PC-9 (cell line): ENCODE measurements at regions not wholly inside any gene's neighbourhood (a gene's known extent, or its start where the extent isn't known, plus 50 kb on each side); places are given as distances from the start of the nearest gene placed in this dataset.
"Not testable (repeated sequence)": the region's sequence is repeated elsewhere in the genome, so short reads cannot be mapped to it uniquely, and the experiment has no call there.

Experiments used
- BruUV-seq: library from RNA; stranded (reverse); fragments of 400-500 nt; replicated peaks from 2 replicates; lab custom pipeline; 2021; lab: Mats Ljungman, UMichigan
- CTCF ChIA-PET: fragments of 300-600 bp; sonication (Branson Sonifier 250); formaldehyde crosslinking; loops from one replicate; lab custom pipeline; 2022; ENCODE audit warnings: antibody characterized with exemption; lab: Charles Lee
- POLR2A ChIA-PET: fragments of 300-600 bp; sonication (Branson Sonifier 250); formaldehyde crosslinking; loops from one replicate; lab custom pipeline; 2022; ENCODE audit warnings: antibody characterized with exemption; ENCODE audit not compliant: unreplicated experiment; lab: Charles Lee
- DNase-seq, 2 experiments: peaks; one replicate each; pipeline versions ENCODE4 v3.0.0 to v3.0.0-alpha.2; 2015 to 2022; ENCODE audit warnings: mixed read lengths in 1 of 2
- H2AFZ ChIP-seq: fragments of 200-600 bp; sonication (generic); 2 replicates; pipeline ENCODE4 v1.8.1; 2017; ENCODE audit warnings: antibody characterized with exemption
- H3F3A ChIP-seq: fragments of 200-600 bp; sonication (generic); 2 replicates; pipeline ENCODE4 v1.8.1; 2017; ENCODE audit warnings: antibody characterized with exemption, mild to moderate bottlenecking, low read depth; ENCODE audit not compliant: insufficient read depth
- H3K27ac ChIP-seq: fragments of 200-600 bp; sonication (generic); 2 replicates; pipeline ENCODE4 v1.6.1; 2016; ENCODE audit warnings: mixed run types
- H3K27me3 ChIP-seq: fragments of 200-600 bp; sonication (generic); 2 replicates; pipeline ENCODE4 v1.6.1; 2016; ENCODE audit warnings: low read depth, mixed run types; ENCODE audit not compliant: insufficient read depth
- H3K36me3 ChIP-seq: fragments of 200-600 bp; sonication (generic); 2 replicates; pipeline ENCODE4 v1.6.1; 2016; ENCODE audit warnings: low read depth, mixed run types
- H3K4me1 ChIP-seq: fragments of 200-600 bp; sonication (generic); replicated peaks from 2 replicates; pipeline ENCODE4 v1.6.1; 2016; ENCODE audit warnings: mixed run types; ENCODE audit not compliant: insufficient read depth
- H3K4me2 ChIP-seq: fragments of 200-600 bp; sonication (generic); 2 replicates; pipeline ENCODE4 v1.6.1; 2017; ENCODE audit warnings: mixed run types
- H3K4me3 ChIP-seq: fragments of 200-600 bp; sonication (generic); 2 replicates; pipeline ENCODE4 v1.6.1; 2016; ENCODE audit warnings: mixed run types
- H3K79me2 ChIP-seq: fragments of 200-600 bp; sonication (generic); 2 replicates; pipeline ENCODE4 v1.6.1; 2017; ENCODE audit warnings: low read depth, mixed run types
- H3K9me2 ChIP-seq: fragments of 200-600 bp; sonication (generic); 2 replicates; pipeline ENCODE4 v1.8.1; 2017; ENCODE audit warnings: mild to moderate bottlenecking; ENCODE audit not compliant: insufficient read depth
- H3K9me3 ChIP-seq: fragments of 200-600 bp; sonication (generic); 2 replicates; pipeline ENCODE4 v1.8.1; 2016; ENCODE audit warnings: low read depth; ENCODE audit not compliant: insufficient read depth
- H4K20me1 ChIP-seq: fragments of 200-600 bp; sonication (generic); 2 replicates; pipeline ENCODE4 v1.8.1; 2017; ENCODE audit not compliant: insufficient read depth
- EZH2 ChIP-seq: fragments of 200-600 bp; sonication (generic); IDR thresholded peaks from 2 replicates; pipeline ENCODE4 v1.8.0; 2017; ENCODE audit warnings: antibody characterized with exemption, low read depth
- intact Hi-C: fragments of 100-400 bp; cut with micrococcal nuclease; formaldehyde crosslinking; loops from one replicate; pipeline ENCODE4 v1.10.0; 2022; ENCODE audit not compliant: unreplicated experiment
- TF ChIP-seq, protein P1 (sequence below): fragments of 200-600 bp; sonication (generic); conservative IDR thresholded peaks from 2 replicates; pipeline ENCODE4 v1.6.1; 2017; ENCODE audit warnings: mixed run types, antibody characterized with exemption, mild to moderate bottlenecking, moderate library complexity

DNA sequence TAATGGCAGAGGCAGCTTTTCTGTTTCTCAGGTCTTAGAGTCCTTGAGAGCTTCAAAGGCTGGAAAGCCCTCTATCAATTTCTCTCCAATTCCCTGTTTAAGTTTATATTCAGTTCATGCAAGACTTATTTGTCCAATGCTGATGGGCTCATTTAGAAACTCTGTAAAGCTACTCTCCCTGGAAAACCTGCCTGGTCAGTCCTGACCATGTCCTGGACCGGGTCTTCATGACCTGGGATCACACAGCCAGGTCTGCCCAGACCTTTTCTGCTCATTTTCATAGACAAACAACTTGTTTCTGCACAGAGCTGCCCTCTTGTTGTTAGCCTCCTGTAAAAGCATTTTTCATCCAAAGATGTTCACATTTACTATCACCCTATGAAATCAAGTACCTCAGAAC lies 85.4 kb upstream of the TBCA start:
- Histone ChIP-seq H3K27ac (no peak overlapping the region), H4K20me1 (no peaks in the 10 kb centered on the region), H3F3A (no peaks in the 10 kb centered on the region), H3K9me2 (no peaks in the 10 kb centered on the region), H3K4me3 (no peak overlapping the region), H3K4me1 (no peaks in the 10 kb centered on the region), H3K27me3 (no peaks in the 10 kb centered on the region), H3K4me2 (no peak overlapping the region), H2AFZ (no peak overlapping the region), H3K79me2 (no peaks in the 10 kb centered on the region), H3K36me3 (no peaks in the 10 kb centered on the region), H3K9me3 (no peaks in the 10 kb centered on the region)
- no peak for DNase-seq
- BruUV-seq, result no TSS peak
- ChIA-PET CTCF (interaction anchor here (0.5 kb wide), 1 partner anchor 438 kb away, joined by 4 read pairs; no protein-coding TSS in a partner anchor), POLR2A (no interaction called here)
- TF ChIP-seq, protein P1, sequence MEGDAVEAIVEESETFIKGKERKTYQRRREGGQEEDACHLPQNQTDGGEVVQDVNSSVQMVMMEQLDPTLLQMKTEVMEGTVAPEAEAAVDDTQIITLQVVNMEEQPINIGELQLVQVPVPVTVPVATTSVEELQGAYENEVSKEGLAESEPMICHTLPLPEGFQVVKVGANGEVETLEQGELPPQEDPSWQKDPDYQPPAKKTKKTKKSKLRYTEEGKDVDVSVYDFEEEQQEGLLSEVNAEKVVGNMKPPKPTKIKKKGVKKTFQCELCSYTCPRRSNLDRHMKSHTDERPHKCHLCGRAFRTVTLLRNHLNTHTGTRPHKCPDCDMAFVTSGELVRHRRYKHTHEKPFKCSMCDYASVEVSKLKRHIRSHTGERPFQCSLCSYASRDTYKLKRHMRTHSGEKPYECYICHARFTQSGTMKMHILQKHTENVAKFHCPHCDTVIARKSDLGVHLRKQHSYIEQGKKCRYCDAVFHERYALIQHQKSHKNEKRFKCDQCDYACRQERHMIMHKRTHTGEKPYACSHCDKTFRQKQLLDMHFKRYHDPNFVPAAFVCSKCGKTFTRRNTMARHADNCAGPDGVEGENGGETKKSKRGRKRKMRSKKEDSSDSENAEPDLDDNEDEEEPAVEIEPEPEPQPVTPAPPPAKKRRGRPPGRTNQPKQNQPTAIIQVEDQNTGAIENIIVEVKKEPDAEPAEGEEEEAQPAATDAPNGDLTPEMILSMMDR, result no peak
- TF ChIP-seq EZH2, result no peak
- intact Hi-C loops, result no loop called here

DNA sequence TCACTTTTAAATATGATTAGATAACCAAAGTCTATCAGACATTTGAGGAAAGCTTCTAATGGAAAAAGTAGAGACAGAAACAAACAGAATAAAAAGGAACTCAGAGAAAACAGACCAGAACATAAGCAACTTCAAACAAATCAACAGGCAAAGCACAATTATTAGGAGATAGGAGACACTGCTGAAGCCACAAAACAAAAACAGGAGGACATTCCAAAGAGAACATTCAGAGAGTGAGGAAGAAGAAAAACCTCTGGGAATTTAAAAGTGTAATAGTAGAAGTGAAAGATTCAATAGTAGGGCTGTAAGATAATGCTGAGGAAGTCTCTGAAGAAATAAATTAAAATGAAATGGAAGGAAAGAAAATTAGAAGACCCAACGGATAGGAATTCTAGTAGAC lies 83.2 kb upstream of the TBCA start:
- BruUV-seq, result no TSS peak
- H3K9me3 ChIP-seq, result no peaks in the 10 kb centered on the region

GRCh38 chr5:77858678-77859077 lies 82.5 kb upstream of the TBCA start:
- H3K4me1 ChIP-seq, H4K20me1 ChIP-seq, H3K4me2 ChIP-seq, H2AFZ ChIP-seq, BruUV-seq, H3K9me3 ChIP-seq, CTCF ChIA-PET, H3K27ac ChIP-seq, H3K27me3 ChIP-seq, H3K4me3 ChIP-seq, DNase-seq, H3K79me2 ChIP-seq, POLR2A ChIA-PET, H3F3A ChIP-seq, H3K36me3 ChIP-seq, H3K9me2 ChIP-seq, intact Hi-C loops: not testable (repeated sequence)

More for the DNA sequence above, 83.2 kb upstream of the TBCA start:
- H3K27ac ChIP-seq, result no peak overlapping the region
- no peaks in the 10 kb centered on the region for H3K79me2 ChIP-seq
- H3K36me3 ChIP-seq, result no peaks in the 10 kb centered on the region
- H3K27me3 ChIP-seq, result no peaks in the 10 kb centered on the region
- H3F3A ChIP-seq, result no peaks in the 10 kb centered on the region
- POLR2A ChIA-PET, result no interaction called here
- no peaks in the 10 kb centered on the region for H3K9me2 ChIP-seq
- H3K4me1 ChIP-seq, result no peaks in the 10 kb centered on the region
- no peak for TF ChIP-seq EZH2
- TF ChIP-seq, protein P1, result no peak
- H3K4me3 ChIP-seq, result no peak overlapping the region
- H2AFZ ChIP-seq, result no peak overlapping the region
- CTCF ChIA-PET, result no interaction called here
- DNase-seq, result no peak
- no peaks in the 10 kb centered on the region for H4K20me1 ChIP-seq
- H3K4me2 ChIP-seq, result no peak overlapping the region
- intact Hi-C loops, result no loop called here

DNA sequence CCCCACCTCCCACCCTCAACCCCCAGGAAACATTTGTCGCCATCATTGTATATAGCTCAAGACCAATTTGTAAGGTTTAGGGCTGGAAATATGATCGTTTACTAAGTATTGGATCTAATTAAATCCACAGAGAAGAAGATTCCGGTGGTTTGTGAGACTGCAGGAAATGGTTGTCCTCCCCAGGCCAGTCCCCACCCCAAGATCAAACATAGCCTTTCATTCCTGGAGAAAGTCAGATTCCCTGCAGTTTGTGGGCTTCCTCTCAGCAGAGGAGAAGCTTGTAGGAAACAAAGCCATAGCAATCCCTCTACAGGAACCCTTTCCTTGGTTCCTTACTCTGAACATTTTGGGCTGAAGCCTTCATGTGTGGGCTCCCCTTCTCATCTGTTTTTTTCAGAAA lies 79.2 kb upstream of the TBCA start:
- BruUV-seq, result no TSS peak
- intact Hi-C loops, result no loop called here
- Histone ChIP-seq H3K4me1 (no peaks in the 10 kb centered on the region), H3K27ac (no peak overlapping the region), H3K36me3 (no peaks in the 10 kb centered on the region), H3K27me3 (no peaks in the 10 kb centered on the region), H3K9me3 (no peaks in the 10 kb centered on the region), H3K9me2 (no peaks in the 10 kb centered on the region), H3K4me2 (no peak overlapping the region), H3K79me2 (no peaks in the 10 kb centered on the region), H2AFZ (no peak overlapping the region), H3F3A (no peaks in the 10 kb centered on the region), H3K4me3 (no peak overlapping the region), H4K20me1 (no peaks in the 10 kb centered on the region)
- no peak for DNase-seq
- ChIA-PET POLR2A (no interaction called here), CTCF (no interaction called here)
- TF ChIP-seq EZH2, result no peak
- TF ChIP-seq, protein P1, result no peak
